B cell (primary cell): ENCODE measurements at regions not wholly inside any gene's neighbourhood (a gene's known extent, or its start where the extent isn't known, plus 50 kb on each side); places are given as distances from the start of the nearest gene placed in this dataset.

Experiments used
- ATAC-seq: fragments of 200-7000 bp; cut with Tn5 transposase; one replicate; pipeline ENCODE4 v1.10.0; 2021; ENCODE audit warnings: low read depth, mild to moderate bottlenecking, moderate number of reproducible peaks, moderate library complexity
- CTCF ChIA-PET: fragments of 350-600 bp; sonication (Branson Sonifier 250); formaldehyde crosslinking; loops from one replicate; lab custom pipeline; 2021; ENCODE audit warnings: antibody characterized with exemption, inconsistent platforms; lab: Charles Lee
- POLR2A ChIA-PET: fragments of 350-600 bp; sonication (Branson Sonifier 250); formaldehyde crosslinking; loops from one replicate; lab custom pipeline; 2021; ENCODE audit warnings: antibody characterized with exemption; lab: Charles Lee
- DNase-seq: peaks from one replicate; pipeline ENCODE4 v3.0.0; 2013
- H2AFZ ChIP-seq: 2 replicates; pipeline ENCODE4 v1.6.1; 2012; ENCODE audit warnings: mild to moderate bottlenecking, low read depth, low read length; ENCODE audit not compliant: insufficient read depth, poor library complexity, severe bottlenecking
- H3K27ac ChIP-seq, 2 donors: 1 replicate in 1 of 2; 2 replicates in 1 of 2; pipeline ENCODE4 v1.5.1; 2012 to 2013; ENCODE audit warnings: low read length in 2 of 2, mild to moderate bottlenecking in 2 of 2, moderate library complexity in 1 of 2
- H3K27me3 ChIP-seq, 4 experiments: fragments of 200-600 bp in 1 of 4; sonication (generic) in 1 of 4; replicated peaks in 1 of 4; 1 replicate in 2 of 4; 2 replicates in 2 of 4; pipeline versions ENCODE4 v1.6.1 to v1.7.0; 2013 to 2016; ENCODE audit warnings: low read length in 3 of 4, mild to moderate bottlenecking in 2 of 4, mixed read lengths in 1 of 4, moderate library complexity in 1 of 4; ENCODE audit not compliant: insufficient read depth in 4 of 4, control insufficient read depth in 3 of 4; ENCODE audit errors: control extremely low read depth in 1 of 4
- H3K36me3 ChIP-seq, 2 experiments: replicated peaks in 1 of 2; 1 replicate in 1 of 2; 2 replicates in 1 of 2; pipeline versions ENCODE4 v1.6.1 to v1.7.1; 2013; ENCODE audit warnings: low read length in 1 of 2; ENCODE audit not compliant: insufficient read depth in 2 of 2, control insufficient read depth in 1 of 2; ENCODE audit errors: control extremely low read depth in 1 of 2, extremely low read depth in 1 of 2
- H3K4me1 ChIP-seq, 2 donors: fragments of 200-600 bp in 1 of 2; sonication (generic) in 1 of 2; 1 replicate in 1 of 2; 2 replicates in 1 of 2; pipeline versions ENCODE4 v1.5.1 to v1.6.1; 2013 to 2017; ENCODE audit warnings: low read length in 2 of 2; ENCODE audit not compliant: control insufficient read depth in 2 of 2, insufficient read depth in 2 of 2
- H3K4me2 ChIP-seq: replicated peaks from 2 replicates; pipeline ENCODE3; 2012; ENCODE audit warnings: mild to moderate bottlenecking, low read depth, low read length; ENCODE audit not compliant: poor library complexity, severe bottlenecking
- H3K4me3 ChIP-seq, 5 experiments: fragments of 200-600 bp in 1 of 5; sonication (generic) in 1 of 5; 1 replicate in 3 of 5; 2 replicates in 2 of 5; pipeline versions ENCODE4 v1.5.1 to v1.7.0; 2011 to 2016; ENCODE audit warnings: low read length in 4 of 5, mild to moderate bottlenecking in 4 of 5, low read depth in 2 of 5, control low read depth in 1 of 5, moderate library complexity in 1 of 5; ENCODE audit not compliant: insufficient read depth in 1 of 5; ENCODE audit errors: control extremely low read depth in 1 of 5, extremely low read depth in 1 of 5
- H3K79me2 ChIP-seq: fragments of 200-600 bp; sonication (generic); one replicate; pipeline ENCODE4 v1.6.0; 2016; ENCODE audit warnings: low read length; ENCODE audit not compliant: control insufficient read depth, insufficient read depth
- H3K9ac ChIP-seq: fragments of 200-600 bp; sonication (generic); 2 replicates; pipeline ENCODE4 v1.6.1; 2017; ENCODE audit warnings: mild to moderate bottlenecking, low read length, moderate library complexity
- H3K9me3 ChIP-seq, 3 donors: one replicate each; pipeline versions ENCODE4 v1.6.1 to v1.7.1; 2013; ENCODE audit warnings: low read length in 2 of 3; ENCODE audit not compliant: control insufficient read depth in 2 of 3, insufficient read depth in 1 of 3; ENCODE audit errors: control extremely low read depth in 1 of 3
- H4K20me1 ChIP-seq: 2 replicates; pipeline ENCODE4 v1.6.0; 2012; ENCODE audit warnings: mild to moderate bottlenecking, low read length; ENCODE audit not compliant: insufficient read depth, control insufficient read depth, poor library complexity, severe bottlenecking
- H3K27ac Mint-ChIP-seq: one replicate; pipeline ENCODE4 v1.8.0; 2021; ENCODE audit warnings: mixed read lengths
- H3K27me3 Mint-ChIP-seq: one replicate; pipeline ENCODE4 v1.8.0; 2021; ENCODE audit warnings: mixed read lengths
- H3K4me1 Mint-ChIP-seq: one replicate; pipeline ENCODE4 v1.8.0; 2021; ENCODE audit warnings: mixed read lengths
- H3K4me3 Mint-ChIP-seq: one replicate; pipeline ENCODE4 v1.8.0; 2021; ENCODE audit warnings: mixed read lengths
- H3K9me3 Mint-ChIP-seq: one replicate; pipeline ENCODE4 v1.8.0; 2022; ENCODE audit warnings: mixed read lengths; ENCODE audit not compliant: insufficient read depth
- EZH2 ChIP-seq: IDR thresholded peaks from 2 replicates; pipeline ENCODE4 v1.6.1; 2012; ENCODE audit warnings: borderline replicate concordance, low read depth, mild to moderate bottlenecking, moderate library complexity, low read length; ENCODE audit not compliant: insufficient read depth, poor library complexity, severe bottlenecking
- WGBS: methylation state at CpG from one replicate; pipeline ENCODE4 v1.1.5; 2013; ENCODE audit warnings: missing lambda C conversion rate; ENCODE audit not compliant: insufficient coverage; 5-methylcytosine and 5-hydroxymethylcytosine counted together
- intact Hi-C: fragments of 100-400 bp; cut with micrococcal nuclease; formaldehyde crosslinking; loops from one replicate; pipeline ENCODE4 v1.10.0; 2022
- TF ChIP-seq, protein P1 (sequence below): fragments of 200-600 bp; IDR thresholded peaks from one replicate; pipeline ENCODE4 v1.8.0; 2022; ENCODE audit warnings: antibody characterized with exemption, mild to moderate bottlenecking

- Mint-ChIP-seq H3K27me3 (peaks cover 3% of the 10 kb centered on the region), H3K4me3 (no peak overlapping the region), H3K4me1 (no peaks in the 10 kb centered on the region), H3K27ac (no peak overlapping the region), H3K9me3 (no peaks in the 10 kb centered on the region)
- Histone ChIP-seq H4K20me1 (no peaks in the 10 kb centered on the region), H3K4me1 (peaks cover 0 to 4% of the 10 kb centered on the region in 2 donors), H2AFZ (no peak overlapping the region), H3K4me3 (no peak overlapping the region), H3K79me2 (no peaks in the 10 kb centered on the region), H3K9ac (no peak overlapping the region), H3K27ac (no peak overlapping the region), H3K36me3 (no peaks in the 10 kb centered on the region), H3K9me3 (no peaks in the 10 kb centered on the region), H3K27me3 (peaks cover 0 to 3% (median 0%) of the 10 kb centered on the region in 4 experiments), H3K4me2 (no peak overlapping the region)
- WGBS = 7% methylated on average over 3 of the region's 12 CpGs
- peak; percentile 56 for ATAC-seq
- ChIA-PET POLR2A (no interaction called here), CTCF (interaction anchor here (0.6 to 2.6 kb wide), 12 partner anchors 9 to 1026 kb away, joined by 3 to 48 read pairs (median 3); partner anchors contain the start of gene EFNB1)
- intact Hi-C loops = loop anchor here (5.0 kb wide), 1 partner anchor 130 kb away; no protein-coding TSS in a partner anchor
- TF ChIP-seq EZH2 = no peak
- TF ChIP-seq, protein P1, sequence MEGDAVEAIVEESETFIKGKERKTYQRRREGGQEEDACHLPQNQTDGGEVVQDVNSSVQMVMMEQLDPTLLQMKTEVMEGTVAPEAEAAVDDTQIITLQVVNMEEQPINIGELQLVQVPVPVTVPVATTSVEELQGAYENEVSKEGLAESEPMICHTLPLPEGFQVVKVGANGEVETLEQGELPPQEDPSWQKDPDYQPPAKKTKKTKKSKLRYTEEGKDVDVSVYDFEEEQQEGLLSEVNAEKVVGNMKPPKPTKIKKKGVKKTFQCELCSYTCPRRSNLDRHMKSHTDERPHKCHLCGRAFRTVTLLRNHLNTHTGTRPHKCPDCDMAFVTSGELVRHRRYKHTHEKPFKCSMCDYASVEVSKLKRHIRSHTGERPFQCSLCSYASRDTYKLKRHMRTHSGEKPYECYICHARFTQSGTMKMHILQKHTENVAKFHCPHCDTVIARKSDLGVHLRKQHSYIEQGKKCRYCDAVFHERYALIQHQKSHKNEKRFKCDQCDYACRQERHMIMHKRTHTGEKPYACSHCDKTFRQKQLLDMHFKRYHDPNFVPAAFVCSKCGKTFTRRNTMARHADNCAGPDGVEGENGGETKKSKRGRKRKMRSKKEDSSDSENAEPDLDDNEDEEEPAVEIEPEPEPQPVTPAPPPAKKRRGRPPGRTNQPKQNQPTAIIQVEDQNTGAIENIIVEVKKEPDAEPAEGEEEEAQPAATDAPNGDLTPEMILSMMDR = peak; percentile 66
- DNase-seq = peak; percentile 68
Measured at GRCh38 chrX:69222103-69223090, 57.1 kb upstream of the PJA1 start.
